Hepatocyte (in vitro differentiated cells): ENCODE measurements at regions not wholly inside any gene's neighbourhood (a gene's known extent, or its start where the extent isn't known, plus 50 kb on each side); places are given as distances from the start of the nearest gene placed in this dataset.

Experiments
- DNase-seq: peaks from one replicate; pipeline ENCODE4 v3.0.0-alpha.2; 2016; ENCODE audit warnings: low spot score
- H2AFZ ChIP-seq: fragments of 200-600 bp; sonication (generic); 2 replicates; pipeline ENCODE4 v1.6.0; 2016; ENCODE audit warnings: antibody characterized with exemption, mild to moderate bottlenecking
- H3K27ac ChIP-seq: fragments of 200-600 bp; sonication (generic); 2 replicates; pipeline ENCODE4 v1.5.1; 2016; ENCODE audit warnings: mild to moderate bottlenecking
- H3K27me3 ChIP-seq: fragments of 200-600 bp; sonication (generic); 2 replicates; pipeline ENCODE4 v1.6.1; 2016
- H3K36me3 ChIP-seq: fragments of 200-600 bp; sonication (generic); replicated peaks from 2 replicates; pipeline ENCODE4 v1.5.1; 2016; ENCODE audit warnings: low read depth; ENCODE audit not compliant: insufficient read depth
- H3K4me1 ChIP-seq: fragments of 200-600 bp; sonication (generic); 2 replicates; pipeline ENCODE4 v1.5.1; 2016; ENCODE audit warnings: mild to moderate bottlenecking, moderate library complexity; ENCODE audit not compliant: insufficient read depth
- H3K4me2 ChIP-seq: fragments of 200-600 bp; sonication (generic); 2 replicates; pipeline ENCODE4 v1.6.0; 2016
- H3K4me3 ChIP-seq: fragments of 200-600 bp; sonication (generic); 2 replicates; pipeline ENCODE4 v1.5.1; 2016; ENCODE audit warnings: mild to moderate bottlenecking
- H3K79me2 ChIP-seq: fragments of 200-600 bp; sonication (generic); 2 replicates; pipeline ENCODE4 v1.6.0; 2017; ENCODE audit warnings: mild to moderate bottlenecking
- H3K9me2 ChIP-seq: fragments of 200-600 bp; sonication (generic); replicated peaks from 2 replicates; pipeline ENCODE4 v1.6.0; 2017; ENCODE audit warnings: mild to moderate bottlenecking; ENCODE audit not compliant: insufficient read depth
- H3K9me3 ChIP-seq: fragments of 200-600 bp; sonication (generic); 2 replicates; pipeline ENCODE4 v1.5.1; 2016; ENCODE audit warnings: low read depth, mild to moderate bottlenecking
- H4K20me1 ChIP-seq: fragments of 200-600 bp; sonication (generic); 2 replicates; pipeline ENCODE4 v1.6.0; 2016; ENCODE audit warnings: mild to moderate bottlenecking; ENCODE audit not compliant: insufficient read depth, poor library complexity, severe bottlenecking
- EZH2 ChIP-seq: fragments of 200-600 bp; sonication (generic); IDR thresholded peaks from 2 replicates; pipeline ENCODE4 v1.6.1; 2016; ENCODE audit warnings: antibody characterized with exemption, mild to moderate bottlenecking, borderline replicate concordance
- EZH2phosphoT487 ChIP-seq: fragments of 200-600 bp; sonication (generic); IDR thresholded peaks from one replicate; pipeline ENCODE4 v1.6.1; 2018; ENCODE audit warnings: antibody characterized with exemption, mild to moderate bottlenecking, low read depth, moderate library complexity; ENCODE audit not compliant: unreplicated experiment, severe bottlenecking
- WGBS: methylation state at CpG from one replicate; pipeline ENCODE4 v1.1.6; 2016; ENCODE audit warnings: low lambda C conversion rate; ENCODE audit errors: missing lambda C conversion rate; 5-methylcytosine and 5-hydroxymethylcytosine counted together
- TF ChIP-seq, protein P1 (sequence below): fragments of 200-600 bp; sonication (generic); IDR thresholded peaks from 2 replicates; pipeline ENCODE4 v1.5.1; 2016; ENCODE audit warnings: antibody characterized with exemption, mild to moderate bottlenecking; ENCODE audit not compliant: poor library complexity

DNA sequence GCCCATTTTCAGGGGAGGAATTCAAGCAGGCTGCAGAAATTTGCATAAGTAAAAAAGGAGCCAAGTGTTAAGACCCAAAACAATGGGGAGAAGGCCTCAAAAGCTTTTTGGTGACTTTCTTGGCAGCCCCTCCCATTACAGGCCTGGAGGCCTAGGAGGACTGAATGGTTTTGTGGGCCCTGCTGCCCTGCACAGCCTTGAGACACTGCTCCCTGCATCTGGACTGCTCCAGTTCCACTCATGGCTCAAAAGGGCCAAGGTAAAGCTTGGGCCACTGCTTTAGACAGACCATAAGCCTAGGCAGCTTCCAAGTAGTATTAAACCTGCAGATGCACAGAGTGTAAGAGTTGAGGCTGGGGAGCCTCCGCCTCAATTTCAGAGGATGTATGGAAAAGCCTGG, 501.6 kb downstream of the MID1IP1 start:
- no peaks in the 10 kb centered on the region for H3K9me3 ChIP-seq
- no peaks in the 10 kb centered on the region for H3K36me3 ChIP-seq
- no peaks in the 10 kb centered on the region for H4K20me1 ChIP-seq
- no peak for DNase-seq
- H3K4me1 ChIP-seq = no peaks in the 10 kb centered on the region
- H3K27ac ChIP-seq = no peak overlapping the region
- no peaks in the 10 kb centered on the region for H3K79me2 ChIP-seq
- no peaks in the 10 kb centered on the region for H3K9me2 ChIP-seq
- no peak overlapping the region for H3K4me2 ChIP-seq
- WGBS = 92% methylated on average over 1 of the region's 1 CpG
- H3K4me3 ChIP-seq = no peak overlapping the region
- H2AFZ ChIP-seq = no peak overlapping the region
- H3K27me3 ChIP-seq = no peaks in the 10 kb centered on the region
- TF ChIP-seq, protein P1, sequence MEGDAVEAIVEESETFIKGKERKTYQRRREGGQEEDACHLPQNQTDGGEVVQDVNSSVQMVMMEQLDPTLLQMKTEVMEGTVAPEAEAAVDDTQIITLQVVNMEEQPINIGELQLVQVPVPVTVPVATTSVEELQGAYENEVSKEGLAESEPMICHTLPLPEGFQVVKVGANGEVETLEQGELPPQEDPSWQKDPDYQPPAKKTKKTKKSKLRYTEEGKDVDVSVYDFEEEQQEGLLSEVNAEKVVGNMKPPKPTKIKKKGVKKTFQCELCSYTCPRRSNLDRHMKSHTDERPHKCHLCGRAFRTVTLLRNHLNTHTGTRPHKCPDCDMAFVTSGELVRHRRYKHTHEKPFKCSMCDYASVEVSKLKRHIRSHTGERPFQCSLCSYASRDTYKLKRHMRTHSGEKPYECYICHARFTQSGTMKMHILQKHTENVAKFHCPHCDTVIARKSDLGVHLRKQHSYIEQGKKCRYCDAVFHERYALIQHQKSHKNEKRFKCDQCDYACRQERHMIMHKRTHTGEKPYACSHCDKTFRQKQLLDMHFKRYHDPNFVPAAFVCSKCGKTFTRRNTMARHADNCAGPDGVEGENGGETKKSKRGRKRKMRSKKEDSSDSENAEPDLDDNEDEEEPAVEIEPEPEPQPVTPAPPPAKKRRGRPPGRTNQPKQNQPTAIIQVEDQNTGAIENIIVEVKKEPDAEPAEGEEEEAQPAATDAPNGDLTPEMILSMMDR = no peak
- TF ChIP-seq EZH2 (no peak), EZH2phosphoT487 (no peak)

DNA sequence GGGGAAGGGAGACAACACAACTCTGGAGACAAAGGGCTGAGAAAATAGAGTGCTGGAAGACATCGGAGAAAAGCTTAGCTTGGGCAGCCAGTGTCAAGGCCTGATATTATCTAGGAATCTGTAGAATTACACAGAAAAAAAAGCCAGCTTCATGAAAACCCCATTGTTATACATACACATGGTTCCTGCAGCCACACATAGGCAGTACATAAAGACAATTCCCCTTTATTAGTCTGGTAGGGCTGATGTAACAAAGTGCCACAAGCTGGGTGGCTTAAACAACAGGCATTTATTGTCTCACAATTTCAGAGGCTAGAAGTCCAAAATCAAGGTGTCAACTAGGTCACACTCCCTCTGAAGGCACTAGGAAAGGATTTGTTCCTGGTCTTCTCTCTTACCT, 503.5 kb downstream of the MID1IP1 start:
- Histone ChIP-seq H3K79me2 (no peaks in the 10 kb centered on the region), H4K20me1 (no peaks in the 10 kb centered on the region), H3K4me2 (no peak overlapping the region), H3K4me3 (no peak overlapping the region), H3K9me2 (no peaks in the 10 kb centered on the region), H2AFZ (no peak overlapping the region), H3K36me3 (no peaks in the 10 kb centered on the region), H3K9me3 (no peaks in the 10 kb centered on the region), H3K27me3 (no peaks in the 10 kb centered on the region), H3K4me1 (no peaks in the 10 kb centered on the region), H3K27ac (no peak overlapping the region)
- TF ChIP-seq EZH2 = no peak
- no peak for TF ChIP-seq EZH2phosphoT487
- TF ChIP-seq, protein P1 = no peak
- 80% methylated on average over 1 of the region's 1 CpG for WGBS
- no peak for DNase-seq

DNA sequence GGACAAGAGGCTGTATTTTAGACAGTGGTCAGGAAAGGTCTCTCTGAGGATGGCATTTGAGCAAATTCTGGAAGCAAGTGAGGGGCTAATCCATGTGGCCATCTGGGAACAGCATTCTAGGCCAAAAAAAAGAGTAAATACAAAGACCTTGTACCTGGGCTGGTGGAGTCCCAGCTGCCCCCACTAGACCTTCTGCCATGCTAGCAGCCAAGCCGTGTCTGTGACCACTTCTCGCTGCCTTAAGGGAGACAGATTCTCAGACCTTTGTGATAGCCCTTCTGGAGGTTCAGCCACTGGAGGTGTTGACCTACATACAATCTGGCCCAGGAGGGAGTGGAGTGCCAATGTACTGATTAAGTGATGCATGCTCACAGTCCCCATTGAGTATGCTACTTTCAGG, 506.2 kb downstream of the MID1IP1 start:
- no peaks in the 10 kb centered on the region for H3K27me3 ChIP-seq
- no peak for TF ChIP-seq EZH2phosphoT487
- TF ChIP-seq, protein P1 = no peak
- no peak for TF ChIP-seq EZH2

DNA sequence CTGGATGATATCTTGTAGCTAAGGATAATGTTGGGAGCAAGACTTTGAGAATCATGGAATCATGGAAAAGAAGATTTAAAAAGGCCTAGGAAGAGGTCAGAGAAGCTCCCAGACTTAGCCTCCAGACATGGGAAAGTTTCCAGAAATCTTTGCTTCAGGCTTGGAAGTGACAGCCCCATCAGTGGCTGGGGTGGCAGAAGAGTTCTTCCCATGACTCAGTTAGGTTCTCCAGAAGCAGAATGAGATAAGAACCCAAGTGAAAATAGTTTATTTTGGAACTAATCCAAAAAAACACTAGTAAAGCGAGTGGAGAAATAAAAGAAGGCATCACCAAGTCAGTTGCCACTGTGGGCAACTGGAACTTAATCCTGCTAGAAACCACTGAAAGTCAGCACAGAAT, 506.9 kb downstream of the MID1IP1 start:
- no peaks in the 10 kb centered on the region for H3K27me3 ChIP-seq
- H3K79me2 ChIP-seq = no peaks in the 10 kb centered on the region
- H3K4me2 ChIP-seq = no peak overlapping the region
- no peaks in the 10 kb centered on the region for H3K4me1 ChIP-seq
- no peak overlapping the region for H2AFZ ChIP-seq
- H3K9me2 ChIP-seq = no peaks in the 10 kb centered on the region
- WGBS = 55% methylated on average over 1 of the region's 1 CpG
- no peak overlapping the region for H3K27ac ChIP-seq
- no peaks in the 10 kb centered on the region for H3K9me3 ChIP-seq
- no peak for TF ChIP-seq EZH2phosphoT487
- TF ChIP-seq, protein P1 = no peak
- TF ChIP-seq EZH2 = no peak
- no peak for DNase-seq
- H4K20me1 ChIP-seq = no peaks in the 10 kb centered on the region
- H3K36me3 ChIP-seq = no peaks in the 10 kb centered on the region
- no peak overlapping the region for H3K4me3 ChIP-seq

More for the DNA sequence above, 506.2 kb downstream of the MID1IP1 start:
- Histone ChIP-seq H3K27ac (no peak overlapping the region), H3K4me2 (no peak overlapping the region), H3K9me2 (no peaks in the 10 kb centered on the region), H3K4me1 (no peaks in the 10 kb centered on the region), H2AFZ (no peak overlapping the region), H3K9me3 (no peaks in the 10 kb centered on the region), H3K36me3 (no peaks in the 10 kb centered on the region), H3K4me3 (no peak overlapping the region), H4K20me1 (no peaks in the 10 kb centered on the region), H3K79me2 (no peaks in the 10 kb centered on the region)
- 93% methylated on average over 2 of the region's 2 CpGs for WGBS
- DNase-seq = no peak
